ENCODE measurements at regions not wholly inside any gene's neighbourhood (a gene's known extent, or its start where the extent isn't known, plus 50 kb on each side); places are given as distances from the start of the nearest gene placed in this dataset.

GRCh38 chr2:36178384-36178783 lies 177.2 kb upstream of the CRIM1 start:
- Histone ChIP-seq H3K27me3 (ENCODE audit: control insufficient read depth in 4 of 4, insufficient read depth in 4 of 4, low read length in 3 of 4) (no peaks in the 10 kb centered on the region), H3K36me3 (ENCODE audit: control insufficient read depth in 4 of 4, insufficient read depth in 3 of 4, low read depth in 1 of 4, low read length in 3 of 4) (no peaks in the 10 kb centered on the region), H3K4me1 (ENCODE audit: control insufficient read depth in 4 of 4, insufficient read depth in 4 of 4, low read length in 3 of 4) (no peaks in the 10 kb centered on the region), H3K4me3 (ENCODE audit: low read depth in 1 of 3, low read length in 3 of 3) (no peak overlapping the region), H3K9ac (ENCODE audit: low read depth in 1 of 2, low read length in 2 of 2) (no peak overlapping the region), H3K27ac (ENCODE audit: low read depth in 1 of 2, low read length in 2 of 2) (no peak overlapping the region), H3K9me3 (ENCODE audit: control insufficient read depth in 4 of 4, low read length in 3 of 4) (no peaks in the 10 kb centered on the region)
- 78% methylated on average over 2 of the region's 2 CpGs for WGBS
- no peak for DNase-seq (ENCODE audit: low spot score)
- TF ChIP-seq SP1 (IDR thresholded peaks at IDR 0.05): no peak

DNA sequence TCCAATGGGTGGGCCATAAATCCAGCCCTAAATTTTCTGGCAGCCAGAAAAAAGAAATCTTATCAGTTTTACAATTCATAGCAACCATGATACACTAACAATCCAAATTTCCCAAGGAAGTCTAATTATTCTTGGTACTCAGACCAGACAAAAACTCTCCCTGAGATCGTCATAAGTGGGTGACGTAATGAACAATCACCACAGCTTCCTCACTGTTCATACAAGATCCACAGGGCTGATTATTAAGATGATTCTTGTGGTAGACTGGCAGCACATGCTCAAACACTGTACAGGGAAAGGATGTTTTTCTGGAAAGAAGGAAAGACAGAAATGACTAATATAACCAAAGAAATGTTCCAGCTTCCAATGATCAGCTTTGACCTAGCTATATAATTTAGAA lies 178.3 kb upstream of the CRIM1 start:
- Histone ChIP-seq H3K4me1 (ENCODE audit: control insufficient read depth in 4 of 4, insufficient read depth in 4 of 4, low read length in 3 of 4) (no peaks in the 10 kb centered on the region), H3K27ac (ENCODE audit: low read depth in 1 of 2, low read length in 2 of 2) (no peak overlapping the region), H3K9me3 (ENCODE audit: control insufficient read depth in 4 of 4, low read length in 3 of 4) (no peaks in the 10 kb centered on the region), H3K27me3 (ENCODE audit: control insufficient read depth in 4 of 4, insufficient read depth in 4 of 4, low read length in 3 of 4) (no peaks in the 10 kb centered on the region), H3K4me3 (ENCODE audit: low read depth in 1 of 3, low read length in 3 of 3) (no peak overlapping the region), H3K36me3 (ENCODE audit: control insufficient read depth in 4 of 4, insufficient read depth in 3 of 4, low read depth in 1 of 4, low read length in 3 of 4) (no peaks in the 10 kb centered on the region), H3K9ac (ENCODE audit: low read depth in 1 of 2, low read length in 2 of 2) (no peak overlapping the region)
- 86% methylated on average over 2 of the region's 2 CpGs for WGBS
- TF ChIP-seq RAD21 (IDR thresholded peaks at IDR 0.05) (no peak), YY1 (IDR thresholded peaks at IDR 0.05) (no peak), TAF1 (conservative IDR thresholded peaks at IDR 0.05) (no peak), JUND (IDR thresholded peaks at IDR 0.05) (no peak), REST (IDR thresholded peaks at IDR 0.05) (no peak), SP1 (IDR thresholded peaks at IDR 0.05) (no peak), HNF4G (IDR thresholded peaks at IDR 0.05) (no peak), CTCF (IDR thresholded peaks at IDR 0.05; ENCODE audit: low read depth, low read length, missing input control) (no peak), HNF4A (conservative IDR thresholded peaks at IDR 0.05) (no peak)
- no peak for DNase-seq (ENCODE audit: low spot score)

DNA sequence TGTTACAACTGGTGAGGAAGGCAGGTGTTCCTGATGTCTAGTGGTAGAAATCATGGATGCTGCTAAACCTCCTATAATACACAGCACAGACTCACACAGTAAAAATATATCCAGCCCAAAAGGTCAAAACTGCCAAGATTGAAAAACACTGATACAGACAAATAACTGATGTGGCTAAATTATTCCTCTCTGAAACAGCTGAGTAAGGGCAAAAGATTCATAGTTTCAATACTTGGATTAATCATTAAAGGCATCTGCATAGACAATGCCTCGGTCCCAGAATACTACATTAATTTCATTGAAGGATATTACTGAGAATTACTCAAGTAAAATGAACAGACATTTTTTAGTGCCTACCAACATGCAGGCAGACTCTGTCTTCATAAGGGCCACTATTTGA lies 180.7 kb upstream of the CRIM1 start:
- TF ChIP-seq YY1 (IDR thresholded peaks at IDR 0.05): no peak
- TF ChIP-seq FOXA1 (IDR thresholded peaks at IDR 0.05): no peak
- no peak for TF ChIP-seq TAF1 (conservative IDR thresholded peaks at IDR 0.05)
- no peak for TF ChIP-seq EGR1 (IDR thresholded peaks at IDR 0.05; ENCODE audit: low read depth in 2 of 2)
- no peak for TF ChIP-seq JUND (IDR thresholded peaks at IDR 0.05)
- TF ChIP-seq FOXA2 (IDR thresholded peaks at IDR 0.05): no peak
- no peak for TF ChIP-seq CTCF (IDR thresholded peaks at IDR 0.05; ENCODE audit: low read depth, low read length, missing input control)
- TF ChIP-seq NR2F2 (IDR thresholded peaks at IDR 0.05): no peak
- no peak for TF ChIP-seq SP1 (IDR thresholded peaks at IDR 0.05)
- no peak for TF ChIP-seq ATF3 (IDR thresholded peaks at IDR 0.05)
- no peak overlapping the region for H3K4me3 ChIP-seq (ENCODE audit: low read depth in 1 of 3, low read length in 3 of 3)
- H3K36me3 ChIP-seq (ENCODE audit: control insufficient read depth in 4 of 4, insufficient read depth in 3 of 4, low read depth in 1 of 4, low read length in 3 of 4): no peaks in the 10 kb centered on the region
- no peaks in the 10 kb centered on the region for H3K9me3 ChIP-seq (ENCODE audit: control insufficient read depth in 4 of 4, low read length in 3 of 4)
- WGBS: 74% methylated on average over 1 of the region's 1 CpG
- no peaks in the 10 kb centered on the region for H3K4me1 ChIP-seq (ENCODE audit: control insufficient read depth in 4 of 4, insufficient read depth in 4 of 4, low read length in 3 of 4)
- H3K9ac ChIP-seq (ENCODE audit: low read depth in 1 of 2, low read length in 2 of 2): no peak overlapping the region
- DNase-seq (ENCODE audit: low spot score): no peak
- no peak overlapping the region for H3K27ac ChIP-seq (ENCODE audit: low read depth in 1 of 2, low read length in 2 of 2)
- no peaks in the 10 kb centered on the region for H3K27me3 ChIP-seq (ENCODE audit: control insufficient read depth in 4 of 4, insufficient read depth in 4 of 4, low read length in 3 of 4)
